IMR-90 (cell line): ENCODE measurements at regions not wholly inside any gene's neighbourhood (a gene's known extent, or its start where the extent isn't known, plus 50 kb on each side); places are given as distances from the start of the nearest gene placed in this dataset.

Source experiments
- ATAC-seq: fragments of 200-7000 bp; cut with Tn5 transposase; 2 replicates; pipeline ENCODE4 v1.9.1; 2020; ENCODE audit warnings: low read depth, mild to moderate bottlenecking, moderate library complexity
- BruUV-seq: library from RNA; stranded (reverse); fragments of 400-500 nt; replicated peaks from 2 replicates; lab custom pipeline; 2021; lab: Mats Ljungman, UMichigan
- CTCF ChIA-PET: fragments of 300-600 bp; formaldehyde crosslinking; extraction: SDS; loops from one replicate; lab custom pipeline; 2021; ENCODE audit warnings: antibody characterized with exemption; lab: Yijun Ruan, JAX
- POLR2A ChIA-PET: fragments of 300-600 bp; sonication (Branson Sonifier 250); formaldehyde crosslinking; loops from one replicate; lab custom pipeline; 2022; ENCODE audit warnings: antibody characterized with exemption; ENCODE audit not compliant: unreplicated experiment; lab: Charles Lee
- DNase-seq: peaks from one replicate; pipeline ENCODE4 v3.0.0; 2013
- H2AFZ ChIP-seq: replicated peaks from 2 replicates; pipeline ENCODE3; 2013; ENCODE audit warnings: low read length, mild to moderate bottlenecking; ENCODE audit not compliant: poor library complexity
- H2AK5ac ChIP-seq: 2 replicates; pipeline ENCODE4 v1.6.1; 2013; ENCODE audit warnings: low read depth, low read length, inconsistent platforms
- H2AK9ac ChIP-seq: replicated peaks from 2 replicates; pipeline ENCODE3; 2013; ENCODE audit warnings: mild to moderate bottlenecking, low read depth, low read length, moderate library complexity; ENCODE audit not compliant: poor library complexity
- H2BK120ac ChIP-seq: 2 replicates; pipeline ENCODE4 v1.6.1; 2013; ENCODE audit warnings: low read depth, low read length, inconsistent platforms
- H2BK15ac ChIP-seq: 3 replicates; pipeline ENCODE4 v1.6.1; 2013; ENCODE audit warnings: low read depth, low read length, inconsistent platforms
- H2BK20ac ChIP-seq: 2 replicates; pipeline ENCODE4 v1.6.1; 2013; ENCODE audit warnings: low read depth, mild to moderate bottlenecking, inconsistent platforms, low read length, moderate library complexity
- H2BK5ac ChIP-seq: 2 replicates; pipeline ENCODE4 v1.6.1; 2013; ENCODE audit warnings: mild to moderate bottlenecking, low read depth, low read length, inconsistent platforms; ENCODE audit not compliant: poor library complexity, severe bottlenecking
- H3K14ac ChIP-seq: replicated peaks from 2 replicates; pipeline ENCODE4 v1.6.1; 2013; ENCODE audit warnings: low read depth, low read length, inconsistent platforms
- H3K18ac ChIP-seq: 2 replicates; pipeline ENCODE4 v1.6.1; 2013; ENCODE audit warnings: low read depth, low read length, control low read depth
- H3K23ac ChIP-seq: 2 replicates; pipeline ENCODE4 v1.6.1; 2013; ENCODE audit warnings: low read depth, low read length, inconsistent platforms
- H3K27ac ChIP-seq: 2 replicates; pipeline ENCODE4 v1.5.1; 2013; ENCODE audit warnings: mild to moderate bottlenecking, control low read depth, low read length; ENCODE audit not compliant: insufficient read depth
- H3K27me3 ChIP-seq: 2 replicates; pipeline ENCODE4 v1.6.1; 2013; ENCODE audit warnings: low read length; ENCODE audit not compliant: control insufficient read depth, insufficient read depth
- H3K36me3 ChIP-seq: 2 replicates; pipeline ENCODE4 v1.6.1; 2013; ENCODE audit warnings: low read length, mixed read lengths; ENCODE audit not compliant: control insufficient read depth, insufficient read depth
- H3K4ac ChIP-seq: 2 replicates; pipeline ENCODE4 v1.6.1; 2013; ENCODE audit warnings: low read depth, low read length, inconsistent platforms
- H3K4me1 ChIP-seq: 2 replicates; pipeline ENCODE4 v1.6.1; 2013; ENCODE audit warnings: low read length, mixed read lengths; ENCODE audit not compliant: control insufficient read depth, insufficient read depth
- H3K4me2 ChIP-seq: 2 replicates; pipeline ENCODE4 v1.6.1; 2013; ENCODE audit warnings: low read depth, mild to moderate bottlenecking, control low read depth, low read length, moderate library complexity
- H3K4me3 ChIP-seq: 2 replicates; pipeline ENCODE4 v1.5.1; 2013; ENCODE audit warnings: low read depth, mild to moderate bottlenecking, control low read depth, low read length, moderate library complexity; ENCODE audit not compliant: insufficient read depth
- H3K56ac ChIP-seq: 2 replicates; pipeline ENCODE4 v1.6.1; 2013; ENCODE audit warnings: low read length, inconsistent platforms; ENCODE audit not compliant: insufficient read depth; ENCODE audit errors: extremely low read depth
- H3K79me1 ChIP-seq, 2 experiments: 2 replicates each; pipeline ENCODE4 v1.6.1; 2013; ENCODE audit warnings: low read length in 2 of 2, inconsistent platforms in 1 of 2, low read depth in 1 of 2
- H3K9ac ChIP-seq: 2 replicates; pipeline ENCODE4 v1.6.1; 2013; ENCODE audit warnings: low read depth, low read length, control low read depth
- H3K9me1 ChIP-seq: 2 replicates; pipeline ENCODE4 v1.6.1; 2013; ENCODE audit warnings: low read length, inconsistent platforms; ENCODE audit not compliant: insufficient read depth
- H3K9me3 ChIP-seq: 2 replicates; pipeline ENCODE4 v1.6.1; 2013; ENCODE audit warnings: low read length; ENCODE audit not compliant: control insufficient read depth, insufficient read depth
- H4K20me1 ChIP-seq: 2 replicates; pipeline ENCODE4 v1.6.1; 2013; ENCODE audit warnings: low read length, inconsistent platforms; ENCODE audit not compliant: insufficient read depth
- H4K5ac ChIP-seq: 2 replicates; pipeline ENCODE4 v1.6.1; 2013; ENCODE audit warnings: mild to moderate bottlenecking, low read depth, low read length, control low read depth
- H4K8ac ChIP-seq, 2 experiments: 2 replicates each; pipeline ENCODE4 v1.6.1; 2013; ENCODE audit warnings: low read depth in 2 of 2, low read length in 2 of 2, control low read depth in 1 of 2, inconsistent platforms in 1 of 2
- H4K91ac ChIP-seq: 2 replicates; pipeline ENCODE4 v1.6.1; 2013; ENCODE audit warnings: low read depth, low read length, inconsistent platforms; ENCODE audit not compliant: insufficient read depth
- BHLHE40 ChIP-seq: fragments of 150-350 bp; IDR thresholded peaks from 2 replicates; pipeline ENCODE4 v1.6.1; 2016; ENCODE audit warnings: mild to moderate bottlenecking, low read depth, low read length
- CHD1 ChIP-seq: IDR thresholded peaks from 2 replicates; pipeline ENCODE4 v1.6.1; 2012; ENCODE audit warnings: low read depth, low read length, improper control_type of control experiment
- MAZ ChIP-seq: IDR thresholded peaks from 2 replicates; pipeline ENCODE4 v1.6.1; 2012; ENCODE audit warnings: low read depth, mild to moderate bottlenecking, low read length, improper control_type of control experiment, moderate library complexity, borderline replicate concordance
- MXI1 ChIP-seq: IDR thresholded peaks from 2 replicates; pipeline ENCODE4 v1.6.1; 2012; ENCODE audit warnings: low read depth, mild to moderate bottlenecking, low read length, moderate library complexity, borderline replicate concordance
- NFE2L2 ChIP-seq: fragments of 150-350 bp; IDR thresholded peaks from 2 replicates; pipeline ENCODE4 v1.6.1; 2016; ENCODE audit warnings: low read depth, mild to moderate bottlenecking, low read length
- POLR2A ChIP-seq: IDR thresholded peaks from 2 replicates; pipeline ENCODE4 v1.6.1; 2012; ENCODE audit warnings: mild to moderate bottlenecking, low read depth, low read length
- WGBS, 2 experiments: methylation state at CpG; one replicate each; pipeline versions ENCODE4 v1.1.5 to v1.1.7; 2013; ENCODE audit warnings: missing lambda C conversion rate in 2 of 2; ENCODE audit not compliant: insufficient read length in 1 of 2; ENCODE audit errors: extremely low coverage in 2 of 2; 5-methylcytosine and 5-hydroxymethylcytosine counted together
- dilution Hi-C: fragments of 300-500 bp; cut with HindIII; formaldehyde crosslinking; loops from one replicate; pipeline ENCODE4 v1.14.3; 2018; ENCODE audit warnings: low sequenced_read_pairs; ENCODE audit not compliant: unreplicated experiment
- in situ Hi-C: fragments of 300-500 bp; cut with MboI; formaldehyde crosslinking; loops from 3 replicates; pipeline ENCODE4 v1.14.3; 2019; ENCODE audit warnings: low sequenced_read_pairs, inconsistent platforms, mixed read lengths
- intact Hi-C: fragments of 100-400 bp; cut with micrococcal nuclease; formaldehyde crosslinking; loops from 2 replicates; pipeline ENCODE4 v1.10.0; 2022

DNA sequence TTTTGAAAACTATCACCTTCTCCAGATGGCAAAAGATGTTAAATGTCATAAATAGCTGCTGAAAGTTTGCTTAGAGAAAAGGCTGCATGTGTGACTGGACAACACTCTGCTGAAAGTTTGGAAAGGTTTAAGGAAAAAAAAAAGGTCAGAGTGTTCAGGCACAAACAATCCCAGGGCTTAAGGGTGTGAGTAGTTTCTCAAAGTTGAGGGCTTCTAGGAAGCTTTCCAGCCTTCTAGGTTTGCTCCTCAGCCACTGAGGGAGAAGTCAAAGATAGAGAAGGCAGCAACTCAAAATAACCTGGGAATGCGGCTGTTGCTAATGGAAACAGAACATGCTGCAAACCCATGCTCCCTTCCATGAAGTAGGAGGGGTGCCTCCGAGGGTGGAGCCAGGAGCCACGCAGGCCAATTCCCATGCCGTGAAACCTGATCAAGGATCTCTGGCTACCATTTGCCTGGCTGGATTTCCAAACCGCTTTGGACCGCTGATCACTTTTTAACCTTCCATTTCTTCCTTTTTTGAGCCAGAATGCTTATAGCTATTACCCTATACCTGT, 88.0 kb downstream of the TEX51 start:
- H3K4ac ChIP-seq: no peak overlapping the region
- no peak overlapping the region for H2BK20ac ChIP-seq
- no peaks in the 10 kb centered on the region for H3K4me1 ChIP-seq
- intact Hi-C loops: no loop called here
- ChIA-PET POLR2A (no interaction called here), CTCF (interaction anchor here (1.1 kb wide), 1 partner anchor 15 kb away, joined by 4 read pairs; no protein-coding TSS in a partner anchor)
- H3K79me1 ChIP-seq: no peaks in the 10 kb centered on the region
- H3K18ac ChIP-seq: no peak overlapping the region
- H3K9ac ChIP-seq: no peak overlapping the region
- H3K14ac ChIP-seq: no peak overlapping the region
- no peak overlapping the region for H2AK9ac ChIP-seq
- H4K8ac ChIP-seq: no peak overlapping the region
- TF ChIP-seq MXI1 (no peak), BHLHE40 (no peak), NFE2L2 (no peak), POLR2A (no peak), CHD1 (no peak), MAZ (no peak)
- H3K27ac ChIP-seq: no peak overlapping the region
- no peak overlapping the region for H3K56ac ChIP-seq
- dilution Hi-C loops: no loop called here
- peaks cover 23% of the 10 kb centered on the region for H3K27me3 ChIP-seq
- no peak overlapping the region for H2AFZ ChIP-seq
- ATAC-seq (no peak), DNase-seq (no peak)
- no peak overlapping the region for H3K4me3 ChIP-seq
- 43% methylated on average over 2 of the region's 6 CpGs; no CpG with 5 or more reads in 1 of the 2 experiments for WGBS, 2 experiments
- H4K91ac ChIP-seq: no peak overlapping the region
- H2AK5ac ChIP-seq: no peak overlapping the region
- no peak overlapping the region for H2BK120ac ChIP-seq
- no peaks in the 10 kb centered on the region for H4K20me1 ChIP-seq
- H2BK5ac ChIP-seq: no peak overlapping the region
- H3K4me2 ChIP-seq: no peak overlapping the region
- no peak overlapping the region for H3K23ac ChIP-seq
- in situ Hi-C loops: no loop called here
- H3K9me3 ChIP-seq: no peaks in the 10 kb centered on the region
- H3K9me1 ChIP-seq: no peaks in the 10 kb centered on the region
- H2BK15ac ChIP-seq: no peak overlapping the region
- no TSS peak for BruUV-seq
- no peak overlapping the region for H4K5ac ChIP-seq
- no peaks in the 10 kb centered on the region for H3K36me3 ChIP-seq
